ENCODE measurements at regions not wholly inside any gene's neighbourhood (a gene's known extent, or its start where the extent isn't known, plus 50 kb on each side); places are given as distances from the start of the nearest gene placed in this dataset.

DNA sequence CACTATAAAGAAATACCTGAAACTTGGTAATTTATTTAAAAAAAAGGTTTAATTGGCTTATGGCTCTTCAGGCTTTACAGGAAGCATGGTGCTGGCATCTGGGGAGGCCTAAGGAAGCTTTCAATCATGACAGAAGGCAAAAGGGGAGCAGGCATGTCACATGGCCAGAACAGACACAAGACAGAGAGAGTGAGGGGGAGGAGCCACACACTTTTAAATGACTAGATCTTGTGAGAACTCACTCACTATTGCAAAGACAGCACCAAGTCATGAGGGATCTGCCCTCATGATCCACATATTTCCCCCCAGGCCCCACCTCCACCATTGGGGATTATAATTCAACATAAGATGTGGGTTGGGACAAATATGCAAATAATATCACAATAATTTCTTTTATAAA is 355.6 kb downstream of the DAD1 start:
- Histone ChIP-seq H3K9me3 (ENCODE audit: control insufficient read depth, insufficient read depth, low read depth, low read length) (peaks cover 30% of the 10 kb centered on the region), H3K9ac (ENCODE audit: low read length) (no peak overlapping the region), H3K4me3 (ENCODE audit: low read depth, low read length) (no peak overlapping the region), H3K27me3 (ENCODE audit: control insufficient read depth, insufficient read depth, low read length) (no peaks in the 10 kb centered on the region), H3K27ac (ENCODE audit: low read depth, low read length) (no peak overlapping the region), H3K36me3 (ENCODE audit: control insufficient read depth, insufficient read depth, low read length) (no peaks in the 10 kb centered on the region), H3K4me1 (ENCODE audit: control insufficient read depth, insufficient read depth, low read length) (no peaks in the 10 kb centered on the region; the same call in 1 of the 2 replicates)

DNA sequence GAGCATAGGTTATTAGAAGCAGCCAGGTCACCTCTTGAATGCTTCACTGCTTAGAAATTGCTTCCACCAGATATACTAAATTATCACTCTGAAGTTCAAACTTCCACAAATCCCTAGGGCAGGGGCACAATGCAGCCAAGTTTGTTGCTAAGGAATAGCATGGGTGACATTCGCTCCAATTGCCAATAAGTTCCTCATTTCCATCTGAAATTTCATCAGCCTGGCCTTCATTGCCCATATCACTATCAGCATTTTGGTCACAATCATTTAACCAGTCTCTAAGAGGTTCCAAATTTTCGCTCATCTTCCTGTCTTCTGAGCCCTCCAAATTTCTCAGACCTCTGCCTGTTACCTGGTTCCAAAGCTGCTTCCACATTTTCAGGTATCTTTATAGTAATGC is 356.1 kb downstream of the DAD1 start:
- H3K9ac ChIP-seq (ENCODE audit: low read length): no peak overlapping the region
- H3K36me3 ChIP-seq (ENCODE audit: control insufficient read depth, insufficient read depth, low read length): no peaks in the 10 kb centered on the region
- no peaks in the 10 kb centered on the region; the same call in 1 of the 2 replicates for H3K4me1 ChIP-seq (ENCODE audit: control insufficient read depth, insufficient read depth, low read length)
- no peaks in the 10 kb centered on the region for H3K27me3 ChIP-seq (ENCODE audit: control insufficient read depth, insufficient read depth, low read length)
- no peak overlapping the region for H3K27ac ChIP-seq (ENCODE audit: low read depth, low read length)
- peaks cover 30% of the 10 kb centered on the region for H3K9me3 ChIP-seq (ENCODE audit: control insufficient read depth, insufficient read depth, low read depth, low read length)
- no peak overlapping the region for H3K4me3 ChIP-seq (ENCODE audit: low read depth, low read length)

GRCh38 chr14:22232486-22232885 is 356.5 kb downstream of the DAD1 start:
- Histone ChIP-seq H3K27me3 (ENCODE audit: control insufficient read depth, insufficient read depth, low read length) (no peaks in the 10 kb centered on the region), H3K27ac (ENCODE audit: low read depth, low read length) (no peak overlapping the region), H3K4me1 (ENCODE audit: control insufficient read depth, insufficient read depth, low read length) (no peaks in the 10 kb centered on the region; the same call in 1 of the 2 replicates), H3K9me3 (ENCODE audit: control insufficient read depth, insufficient read depth, low read depth, low read length) (peaks cover 30% of the 10 kb centered on the region), H3K4me3 (ENCODE audit: low read depth, low read length) (no peak overlapping the region), H3K36me3 (ENCODE audit: control insufficient read depth, insufficient read depth, low read length) (no peaks in the 10 kb centered on the region), H3K9ac (ENCODE audit: low read length) (no peak overlapping the region)

DNA sequence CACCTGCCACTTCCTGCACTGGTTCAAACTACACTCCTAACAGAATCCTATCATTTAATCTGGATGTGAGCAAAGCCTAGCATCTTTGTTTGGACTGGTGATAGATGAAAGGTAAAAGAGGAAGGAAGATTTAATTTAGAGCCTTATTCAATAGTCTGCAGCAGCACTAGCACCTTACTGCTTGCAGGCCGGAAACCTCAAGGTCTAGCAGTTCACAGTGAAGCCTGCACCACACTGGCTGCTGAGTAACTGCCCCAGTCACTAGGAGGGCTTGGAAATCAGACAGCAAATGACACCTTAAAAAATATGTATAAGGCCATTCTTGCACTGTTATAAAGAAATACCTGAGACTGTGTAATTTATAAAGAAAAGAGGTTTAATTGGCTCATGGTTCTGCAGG is 358.0 kb downstream of the DAD1 start:
- no peak overlapping the region for H3K4me3 ChIP-seq (ENCODE audit: low read depth, low read length)
- H3K36me3 ChIP-seq (ENCODE audit: control insufficient read depth, insufficient read depth, low read length): no peaks in the 10 kb centered on the region
- H3K27ac ChIP-seq (ENCODE audit: low read depth, low read length): no peak overlapping the region
- H3K4me1 ChIP-seq (ENCODE audit: control insufficient read depth, insufficient read depth, low read length): peaks cover 3% of the 10 kb centered on the region; the same call in 1 of the 2 replicates
- H3K27me3 ChIP-seq (ENCODE audit: control insufficient read depth, insufficient read depth, low read length): no peaks in the 10 kb centered on the region
- peaks cover 30% of the 10 kb centered on the region for H3K9me3 ChIP-seq (ENCODE audit: control insufficient read depth, insufficient read depth, low read depth, low read length)
- no peak overlapping the region for H3K9ac ChIP-seq (ENCODE audit: low read length)

- H3K27me3 ChIP-seq (ENCODE audit: control insufficient read depth, insufficient read depth, low read length): no peaks in the 10 kb centered on the region
- no peak overlapping the region for H3K27ac ChIP-seq (ENCODE audit: low read depth, low read length)
- H3K4me1 ChIP-seq (ENCODE audit: control insufficient read depth, insufficient read depth, low read length): peaks cover 3% of the 10 kb centered on the region; the same call in 1 of the 2 replicates
- H3K4me3 ChIP-seq (ENCODE audit: low read depth, low read length): no peak overlapping the region
- peaks cover 30% of the 10 kb centered on the region for H3K9me3 ChIP-seq (ENCODE audit: control insufficient read depth, insufficient read depth, low read depth, low read length)
- H3K36me3 ChIP-seq (ENCODE audit: control insufficient read depth, insufficient read depth, low read length): no peaks in the 10 kb centered on the region
- no peak overlapping the region for H3K9ac ChIP-seq (ENCODE audit: low read length)
These were observed 358.5 kb downstream of the DAD1 start for GRCh38 chr14:22230517-22230916.

- Histone ChIP-seq H3K4me3 (ENCODE audit: low read depth, low read length) (no peak overlapping the region), H3K36me3 (ENCODE audit: control insufficient read depth, insufficient read depth, low read length) (no peaks in the 10 kb centered on the region), H3K27ac (ENCODE audit: low read depth, low read length) (no peak overlapping the region), H3K27me3 (ENCODE audit: control insufficient read depth, insufficient read depth, low read length) (no peaks in the 10 kb centered on the region), H3K4me1 (ENCODE audit: control insufficient read depth, insufficient read depth, low read length) (peaks cover 3% of the 10 kb centered on the region; the same call in 1 of the 2 replicates), H3K9ac (ENCODE audit: low read length) (no peak overlapping the region), H3K9me3 (ENCODE audit: control insufficient read depth, insufficient read depth, low read depth, low read length) (peaks cover 18% of the 10 kb centered on the region)
These were observed 361.9 kb downstream of the DAD1 start for GRCh38 chr14:22227084-22227483.

- H3K27me3 ChIP-seq (ENCODE audit: control insufficient read depth, insufficient read depth, low read length): no peaks in the 10 kb centered on the region
- H3K9me3 ChIP-seq (ENCODE audit: control insufficient read depth, insufficient read depth, low read depth, low read length): peaks cover 11% of the 10 kb centered on the region
- H3K36me3 ChIP-seq (ENCODE audit: control insufficient read depth, insufficient read depth, low read length): no peaks in the 10 kb centered on the region
- H3K27ac ChIP-seq (ENCODE audit: low read depth, low read length): no peak overlapping the region
- no peak overlapping the region for H3K9ac ChIP-seq (ENCODE audit: low read length)
- peaks cover 3% of the 10 kb centered on the region; the same call in 1 of the 2 replicates for H3K4me1 ChIP-seq (ENCODE audit: control insufficient read depth, insufficient read depth, low read length)
- H3K4me3 ChIP-seq (ENCODE audit: low read depth, low read length): no peak overlapping the region
These were observed 362.6 kb downstream of the DAD1 start for GRCh38 chr14:22226381-22226780.

DNA sequence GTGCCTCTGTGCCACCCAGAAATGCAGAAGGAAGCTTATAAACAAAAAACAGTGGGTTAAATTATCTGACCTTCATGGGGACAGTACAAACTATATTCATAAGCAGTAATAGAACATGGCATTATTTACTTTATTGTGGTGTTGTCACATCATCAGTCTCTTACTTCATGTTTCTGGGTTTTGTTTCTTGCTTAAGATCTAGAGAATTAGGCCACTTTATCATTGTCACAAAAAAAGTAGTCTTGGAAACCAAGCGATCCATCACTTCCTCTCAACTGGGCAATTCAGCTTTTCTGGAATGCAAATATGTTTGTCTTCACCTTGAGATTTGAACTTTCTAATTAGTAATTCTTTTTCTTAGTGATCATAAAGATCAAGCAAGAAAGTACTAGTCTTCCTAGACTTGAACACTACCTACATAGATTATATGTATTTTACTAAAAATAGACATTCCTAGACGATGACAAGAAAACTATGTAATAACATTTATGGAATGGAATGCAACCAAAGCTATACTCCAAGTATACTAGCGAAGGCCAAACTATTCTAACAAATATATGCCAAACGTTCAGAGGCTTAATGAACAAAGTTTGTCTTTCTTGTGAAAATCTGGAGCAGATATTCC is 363.4 kb downstream of the DAD1 start:
- Histone ChIP-seq H3K27ac (ENCODE audit: low read depth, low read length) (no peak overlapping the region), H3K4me3 (ENCODE audit: low read depth, low read length) (no peak overlapping the region)

DNA sequence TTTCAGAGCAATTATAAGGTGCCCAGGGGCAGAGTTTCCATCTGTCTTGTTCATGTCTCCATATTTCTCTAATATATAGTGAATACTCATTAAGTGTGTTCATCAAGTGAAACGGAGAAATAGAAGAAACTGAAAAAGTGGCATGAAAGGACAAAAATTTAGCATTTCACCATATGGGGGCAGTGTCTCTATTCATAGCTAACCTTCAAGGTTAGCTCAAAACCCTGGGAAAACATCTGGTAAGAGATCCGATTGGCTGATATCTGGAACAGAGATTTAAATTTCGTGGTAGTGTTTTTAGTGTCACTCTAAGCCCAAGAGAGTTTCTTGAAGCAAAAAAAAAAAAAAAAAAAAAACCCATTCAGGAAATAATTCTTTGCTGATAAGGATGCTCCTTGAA is 367.5 kb downstream of the DAD1 start:
- Histone ChIP-seq H3K9ac (ENCODE audit: low read length) (no peak overlapping the region), H3K9me3 (ENCODE audit: control insufficient read depth, insufficient read depth, low read depth, low read length) (peaks cover 22% of the 10 kb centered on the region), H3K4me3 (ENCODE audit: low read depth, low read length) (no peak overlapping the region), H3K36me3 (ENCODE audit: control insufficient read depth, insufficient read depth, low read length) (no peaks in the 10 kb centered on the region), H3K27me3 (ENCODE audit: control insufficient read depth, insufficient read depth, low read length) (no peaks in the 10 kb centered on the region), H3K27ac (ENCODE audit: low read depth, low read length) (no peak overlapping the region), H3K4me1 (ENCODE audit: control insufficient read depth, insufficient read depth, low read length) (0 out of 2 replicates have a peak, but pooled peaks cover 2% of the 10 kb centered on the region)

More for the DNA sequence above, 363.4 kb downstream of the DAD1 start:
- H3K27me3 ChIP-seq (ENCODE audit: control insufficient read depth, insufficient read depth, low read length): no peaks in the 10 kb centered on the region
- H3K36me3 ChIP-seq (ENCODE audit: control insufficient read depth, insufficient read depth, low read length): no peaks in the 10 kb centered on the region
- peaks cover 9% of the 10 kb centered on the region for H3K9me3 ChIP-seq (ENCODE audit: control insufficient read depth, insufficient read depth, low read depth, low read length)
- H3K4me1 ChIP-seq (ENCODE audit: control insufficient read depth, insufficient read depth, low read length): peaks cover 3% of the 10 kb centered on the region; the same call in 1 of the 2 replicates
- H3K9ac ChIP-seq (ENCODE audit: low read length): no peak overlapping the region

DNA sequence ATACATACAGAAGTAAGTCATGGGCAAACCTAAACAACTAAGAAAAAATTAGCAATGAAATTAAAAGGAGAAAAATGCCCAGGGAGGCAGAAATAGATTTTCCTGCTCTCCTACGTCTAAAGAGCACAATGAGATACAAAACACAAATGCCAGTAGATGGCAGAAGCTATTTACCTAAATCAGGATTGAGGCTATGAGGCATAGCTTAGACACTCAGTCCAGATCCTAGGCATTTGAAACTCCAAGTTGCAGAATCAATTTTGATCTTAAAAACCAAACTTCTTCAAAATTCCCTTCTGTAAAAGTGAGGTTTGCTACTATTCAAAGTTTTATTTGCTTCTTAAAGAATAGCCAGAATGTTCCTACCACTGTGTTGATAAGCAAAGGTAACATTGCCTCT is 368.6 kb downstream of the DAD1 start:
- H3K4me1 ChIP-seq (ENCODE audit: control insufficient read depth, insufficient read depth, low read length): no peaks in the 10 kb centered on the region
- H3K9ac ChIP-seq (ENCODE audit: low read length): no peak overlapping the region
- H3K36me3 ChIP-seq (ENCODE audit: control insufficient read depth, insufficient read depth, low read length): no peaks in the 10 kb centered on the region
- H3K9me3 ChIP-seq (ENCODE audit: control insufficient read depth, insufficient read depth, low read depth, low read length): peaks cover 22% of the 10 kb centered on the region
- H3K27ac ChIP-seq (ENCODE audit: low read depth, low read length): no peak overlapping the region
- no peaks in the 10 kb centered on the region for H3K27me3 ChIP-seq (ENCODE audit: control insufficient read depth, insufficient read depth, low read length)
- no peak overlapping the region for H3K4me3 ChIP-seq (ENCODE audit: low read depth, low read length)

DNA sequence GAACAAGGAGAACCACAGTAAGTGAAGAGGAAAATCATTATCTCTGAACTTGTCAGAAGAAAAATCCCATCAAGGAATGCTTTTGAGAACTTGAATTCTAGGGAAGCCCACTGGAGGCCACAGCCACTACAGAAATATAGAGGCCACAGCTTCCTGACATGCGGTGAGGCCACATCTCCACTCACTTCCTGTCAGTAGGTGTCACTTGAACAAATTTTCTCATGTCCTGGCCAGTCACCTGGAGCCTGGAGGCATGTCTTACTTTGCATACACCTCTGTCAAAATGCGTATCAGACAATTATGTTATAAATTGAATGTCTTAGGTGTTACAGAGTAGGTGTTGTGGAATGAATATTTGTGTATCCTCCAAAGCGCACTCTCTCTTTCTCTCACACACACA is 370.3 kb downstream of the DAD1 start:
- Histone ChIP-seq H3K27me3 (ENCODE audit: control insufficient read depth, insufficient read depth, low read length) (no peaks in the 10 kb centered on the region), H3K9me3 (ENCODE audit: control insufficient read depth, insufficient read depth, low read depth, low read length) (peaks cover 22% of the 10 kb centered on the region), H3K36me3 (ENCODE audit: control insufficient read depth, insufficient read depth, low read length) (no peaks in the 10 kb centered on the region), H3K27ac (ENCODE audit: low read depth, low read length) (no peak overlapping the region), H3K4me1 (ENCODE audit: control insufficient read depth, insufficient read depth, low read length) (no peaks in the 10 kb centered on the region), H3K9ac (ENCODE audit: low read length) (no peak overlapping the region), H3K4me3 (ENCODE audit: low read depth, low read length) (no peak overlapping the region)

Measured in HUES6 (cell line).